ENCODE measurements at regions not wholly inside any gene's neighbourhood (a gene's known extent, or its start where the extent isn't known, plus 50 kb on each side); places are given as distances from the start of the nearest gene placed in this dataset.

DNA sequence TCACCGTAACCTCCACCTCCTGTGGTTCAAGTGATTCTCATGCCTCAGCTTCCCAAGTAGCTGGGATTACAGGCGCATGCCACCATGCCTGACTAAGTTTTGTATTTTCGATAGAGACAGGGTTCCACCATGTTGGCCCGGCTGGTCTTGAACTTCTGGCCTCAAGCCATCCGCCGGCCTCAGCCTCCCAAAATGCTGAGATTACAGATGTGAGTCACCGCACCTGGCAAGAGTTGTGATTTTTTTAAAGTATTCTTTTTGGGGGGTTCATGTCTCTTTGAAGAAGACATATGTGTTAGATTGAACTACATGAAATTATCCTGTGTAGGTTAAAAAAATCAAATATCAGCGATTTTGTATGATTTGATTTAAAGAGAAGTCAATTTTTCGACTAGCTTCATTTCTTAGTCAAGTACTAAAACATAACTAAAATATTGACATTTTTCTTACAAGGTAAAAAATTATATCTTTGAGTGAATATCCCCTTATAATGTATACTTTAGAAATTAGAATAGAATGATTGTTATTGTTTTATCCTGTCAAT, 60.3 kb upstream of the ANTXR2 start:
- no peaks in the 10 kb centered on the region for H3K27me3 ChIP-seq (replicated peaks; ENCODE audit: insufficient read depth, low read length)
- no peaks in the 10 kb centered on the region for H3K9me3 ChIP-seq (replicated peaks; ENCODE audit: insufficient read depth, low read length)
- no peak overlapping the region for H3K27ac ChIP-seq (ENCODE audit: low read length)
- H3K4me3 ChIP-seq (ENCODE audit: low read length), result no peak overlapping the region
- no peaks in the 10 kb centered on the region for H3K36me3 ChIP-seq (replicated peaks; ENCODE audit: insufficient read depth, low read length)
- no peak overlapping the region for H3K9ac ChIP-seq (ENCODE audit: low read length)
- DNase-seq, result no peak
- no peaks in the 10 kb centered on the region for H4K20me1 ChIP-seq (ENCODE audit: insufficient read depth, low read length)
- no peak overlapping the region for H3K4me2 ChIP-seq (ENCODE audit: low read depth, low read length)
- no peaks in the 10 kb centered on the region for H3K79me2 ChIP-seq (ENCODE audit: low read length)
- H2AFZ ChIP-seq (ENCODE audit: low read length), result no peak overlapping the region
- no peaks in the 10 kb centered on the region for H3K9me2 ChIP-seq (replicated peaks; ENCODE audit: insufficient read depth, low read length)
- TF ChIP-seq EZH2phosphoT487 (IDR thresholded peaks at IDR 0.05; ENCODE audit: low read length), result no peak
- TF ChIP-seq EZH2 (optimal IDR thresholded peaks at IDR 0.05; ENCODE audit: low read depth, low read length), result no peak
- TF ChIP-seq, protein P1, sequence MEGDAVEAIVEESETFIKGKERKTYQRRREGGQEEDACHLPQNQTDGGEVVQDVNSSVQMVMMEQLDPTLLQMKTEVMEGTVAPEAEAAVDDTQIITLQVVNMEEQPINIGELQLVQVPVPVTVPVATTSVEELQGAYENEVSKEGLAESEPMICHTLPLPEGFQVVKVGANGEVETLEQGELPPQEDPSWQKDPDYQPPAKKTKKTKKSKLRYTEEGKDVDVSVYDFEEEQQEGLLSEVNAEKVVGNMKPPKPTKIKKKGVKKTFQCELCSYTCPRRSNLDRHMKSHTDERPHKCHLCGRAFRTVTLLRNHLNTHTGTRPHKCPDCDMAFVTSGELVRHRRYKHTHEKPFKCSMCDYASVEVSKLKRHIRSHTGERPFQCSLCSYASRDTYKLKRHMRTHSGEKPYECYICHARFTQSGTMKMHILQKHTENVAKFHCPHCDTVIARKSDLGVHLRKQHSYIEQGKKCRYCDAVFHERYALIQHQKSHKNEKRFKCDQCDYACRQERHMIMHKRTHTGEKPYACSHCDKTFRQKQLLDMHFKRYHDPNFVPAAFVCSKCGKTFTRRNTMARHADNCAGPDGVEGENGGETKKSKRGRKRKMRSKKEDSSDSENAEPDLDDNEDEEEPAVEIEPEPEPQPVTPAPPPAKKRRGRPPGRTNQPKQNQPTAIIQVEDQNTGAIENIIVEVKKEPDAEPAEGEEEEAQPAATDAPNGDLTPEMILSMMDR (IDR thresholded peaks at IDR 0.05; ENCODE audit: low read length), result no peak
- no peaks in the 10 kb centered on the region for H3K4me1 ChIP-seq (ENCODE audit: low read length)
- no peaks in the 10 kb centered on the region for H3F3A ChIP-seq (ENCODE audit: insufficient read depth, low read length)

- no peak for DNase-seq
- H3K36me3 ChIP-seq (replicated peaks; ENCODE audit: insufficient read depth, low read length), result no peaks in the 10 kb centered on the region
- H3K9ac ChIP-seq (ENCODE audit: low read length), result no peak overlapping the region
- H3F3A ChIP-seq (ENCODE audit: insufficient read depth, low read length), result no peaks in the 10 kb centered on the region
- H3K4me1 ChIP-seq (ENCODE audit: low read length), result no peaks in the 10 kb centered on the region
- H3K27me3 ChIP-seq (replicated peaks; ENCODE audit: insufficient read depth, low read length), result no peaks in the 10 kb centered on the region
- no peak overlapping the region for H3K27ac ChIP-seq (ENCODE audit: low read length)
- H3K79me2 ChIP-seq (ENCODE audit: low read length), result no peaks in the 10 kb centered on the region
- H3K9me3 ChIP-seq (replicated peaks; ENCODE audit: insufficient read depth, low read length), result no peaks in the 10 kb centered on the region
- no peaks in the 10 kb centered on the region for H3K9me2 ChIP-seq (replicated peaks; ENCODE audit: insufficient read depth, low read length)
- no peaks in the 10 kb centered on the region for H4K20me1 ChIP-seq (ENCODE audit: insufficient read depth, low read length)
- TF ChIP-seq EZH2phosphoT487 (IDR thresholded peaks at IDR 0.05; ENCODE audit: low read length), result no peak
- H3K4me3 ChIP-seq (ENCODE audit: low read length), result no peak overlapping the region
- H3K4me2 ChIP-seq (ENCODE audit: low read depth, low read length), result no peak overlapping the region
- no peak overlapping the region for H2AFZ ChIP-seq (ENCODE audit: low read length)
These were observed 56.8 kb upstream of the ANTXR2 start for GRCh38 chr4:80129785-80130184.

DNA sequence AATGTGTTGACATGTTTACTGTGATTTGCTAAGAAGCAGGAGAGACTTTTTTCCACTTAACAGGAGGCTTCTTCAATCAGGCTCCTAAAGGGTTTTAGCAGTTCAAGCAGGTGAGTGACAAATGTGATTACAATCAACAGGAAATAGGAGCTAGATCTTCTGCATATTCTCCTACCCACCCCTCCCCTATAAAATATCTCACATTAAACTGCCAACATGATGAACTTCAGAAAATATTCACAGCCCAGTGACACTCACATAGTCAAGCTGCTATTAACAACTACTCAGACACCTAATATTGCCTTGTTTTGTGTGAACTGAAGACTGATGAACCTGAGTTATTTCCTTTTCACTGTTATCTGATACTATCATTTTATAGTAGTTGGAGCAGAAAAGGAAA, 55.9 kb upstream of the ANTXR2 start:
- no peaks in the 10 kb centered on the region for H3K27me3 ChIP-seq (replicated peaks; ENCODE audit: insufficient read depth, low read length)
- TF ChIP-seq EZH2 (optimal IDR thresholded peaks at IDR 0.05; ENCODE audit: low read depth, low read length), result no peak
- TF ChIP-seq, protein P1 (IDR thresholded peaks at IDR 0.05; ENCODE audit: low read length), result no peak
- no peak for TF ChIP-seq EZH2phosphoT487 (IDR thresholded peaks at IDR 0.05; ENCODE audit: low read length)
- H3K27ac ChIP-seq (ENCODE audit: low read length), result no peak overlapping the region
- no peaks in the 10 kb centered on the region for H3K4me1 ChIP-seq (ENCODE audit: low read length)
- H3K79me2 ChIP-seq (ENCODE audit: low read length), result no peaks in the 10 kb centered on the region
- H4K20me1 ChIP-seq (ENCODE audit: insufficient read depth, low read length), result no peaks in the 10 kb centered on the region
- H3K9ac ChIP-seq (ENCODE audit: low read length), result no peak overlapping the region
- no peaks in the 10 kb centered on the region for H3F3A ChIP-seq (ENCODE audit: insufficient read depth, low read length)
- H2AFZ ChIP-seq (ENCODE audit: low read length), result no peak overlapping the region
- H3K4me2 ChIP-seq (ENCODE audit: low read depth, low read length), result no peak overlapping the region
- H3K9me2 ChIP-seq (replicated peaks; ENCODE audit: insufficient read depth, low read length), result no peaks in the 10 kb centered on the region
- H3K9me3 ChIP-seq (replicated peaks; ENCODE audit: insufficient read depth, low read length), result no peaks in the 10 kb centered on the region
- H3K36me3 ChIP-seq (replicated peaks; ENCODE audit: insufficient read depth, low read length), result no peaks in the 10 kb centered on the region
- DNase-seq, result no peak
- no peak overlapping the region for H3K4me3 ChIP-seq (ENCODE audit: low read length)

- Histone ChIP-seq H3K4me2 (ENCODE audit: low read depth, low read length) (no peak overlapping the region), H4K20me1 (ENCODE audit: insufficient read depth, low read length) (no peaks in the 10 kb centered on the region), H3K4me1 (ENCODE audit: low read length) (no peaks in the 10 kb centered on the region), H3F3A (ENCODE audit: insufficient read depth, low read length) (no peaks in the 10 kb centered on the region), H3K36me3 (replicated peaks; ENCODE audit: insufficient read depth, low read length) (no peaks in the 10 kb centered on the region), H3K9me3 (replicated peaks; ENCODE audit: insufficient read depth, low read length) (no peaks in the 10 kb centered on the region), H3K9me2 (replicated peaks; ENCODE audit: insufficient read depth, low read length) (no peaks in the 10 kb centered on the region), H3K4me3 (ENCODE audit: low read length) (no peak overlapping the region), H3K27ac (ENCODE audit: low read length) (no peak overlapping the region), H3K27me3 (replicated peaks; ENCODE audit: insufficient read depth, low read length) (no peaks in the 10 kb centered on the region), H3K79me2 (ENCODE audit: low read length) (no peaks in the 10 kb centered on the region), H3K9ac (ENCODE audit: low read length) (no peak overlapping the region), H2AFZ (ENCODE audit: low read length) (no peak overlapping the region)
- DNase-seq, result no peak
- TF ChIP-seq EZH2phosphoT487 (IDR thresholded peaks at IDR 0.05; ENCODE audit: low read length), result no peak
- TF ChIP-seq, protein P1 (IDR thresholded peaks at IDR 0.05; ENCODE audit: low read length), result no peak
- no peak for TF ChIP-seq EZH2 (optimal IDR thresholded peaks at IDR 0.05; ENCODE audit: low read depth, low read length)
These were observed 54.9 kb upstream of the ANTXR2 start for GRCh38 chr4:80127870-80128419.

All from MM.1S (cell line).